ENCODE measurements at regions not wholly inside any gene's neighbourhood (a gene's known extent, or its start where the extent isn't known, plus 50 kb on each side); places are given as distances from the start of the nearest gene placed in this dataset.

DNA sequence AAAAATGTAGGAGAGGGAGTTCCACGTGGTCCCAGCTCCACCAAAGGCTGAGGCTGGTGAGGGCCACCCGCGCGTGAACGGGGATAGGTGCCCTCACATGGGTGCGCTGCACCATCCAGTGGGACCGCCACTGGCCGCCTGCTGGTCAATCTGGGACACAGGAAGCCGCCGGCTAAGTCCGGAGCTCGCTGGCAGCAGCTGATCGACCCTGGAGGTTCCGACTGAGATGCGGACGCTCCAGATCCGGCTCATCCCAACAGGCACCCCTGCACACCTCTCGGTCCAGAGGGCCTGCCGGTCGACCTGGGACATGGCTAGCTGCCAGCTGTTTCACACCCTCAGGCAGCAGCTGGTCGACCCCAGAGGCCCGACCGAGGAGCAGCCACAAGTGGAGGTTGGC lies 116.5 kb upstream of the ANKRD30BL start:
- no peak overlapping the region for H3K4me3 ChIP-seq (ENCODE audit: insufficient read depth in 1 of 2, low read depth in 1 of 2, low read length in 2 of 2)
- DNase-seq, result no peak
- no peak overlapping the region for H3K4ac ChIP-seq (ENCODE audit: low read depth in 1 of 2, low read length in 2 of 2)
- H2BK5ac ChIP-seq (ENCODE audit: low read depth, low read length, poor library complexity, severe bottlenecking), result no peak overlapping the region
- H3K79me1 ChIP-seq (replicated peaks; ENCODE audit: low read length, poor library complexity, severe bottlenecking), result no peaks in the 10 kb centered on the region
- no peak overlapping the region for H3K23ac ChIP-seq (ENCODE audit: low read length in 2 of 2)
- no peaks in the 10 kb centered on the region for H3K36me3 ChIP-seq (ENCODE audit: control insufficient read depth in 1 of 2, insufficient read depth in 2 of 2, low read depth in 1 of 2, low read length in 2 of 2)
- H3K9me3 ChIP-seq (ENCODE audit: control insufficient read depth, low read length), result peaks cover 2% of the 10 kb centered on the region
- no peak overlapping the region for H3K9ac ChIP-seq (ENCODE audit: low read length)
- H3K18ac ChIP-seq (ENCODE audit: low read depth in 1 of 2, low read length in 2 of 2), result no peak overlapping the region
- H3K4me1 ChIP-seq (ENCODE audit: control insufficient read depth, insufficient read depth, low read depth, low read length), result no peaks in the 10 kb centered on the region
- no peak overlapping the region for H3K27ac ChIP-seq (ENCODE audit: low read length, poor library complexity, severe bottlenecking)
- H3K27me3 ChIP-seq (ENCODE audit: control insufficient read depth in 1 of 2, insufficient read depth in 1 of 2, low read length in 2 of 2), result no peaks in the 10 kb centered on the region
- no peak overlapping the region for H4K8ac ChIP-seq (ENCODE audit: low read length)
- no peak overlapping the region for H2BK120ac ChIP-seq (ENCODE audit: low read depth, low read length)
- no peak overlapping the region for H2AFZ ChIP-seq (ENCODE audit: low read depth, low read length)
- no peak overlapping the region for H3K14ac ChIP-seq (ENCODE audit: low read length in 2 of 2)
- no peak overlapping the region for H3K4me2 ChIP-seq (ENCODE audit: low read length, poor library complexity, severe bottlenecking)
- WGBS, result 85% methylated on average over 23 of the region's 23 CpGs
- no peak overlapping the region for H2BK15ac ChIP-seq (ENCODE audit: low read depth, poor library complexity, severe bottlenecking)
- H4K91ac ChIP-seq (ENCODE audit: low read length), result no peak overlapping the region
- no peak overlapping the region for H2AK5ac ChIP-seq (ENCODE audit: low read length, severe bottlenecking)
- no peak overlapping the region for H2BK12ac ChIP-seq (ENCODE audit: low read length in 2 of 2)

DNA sequence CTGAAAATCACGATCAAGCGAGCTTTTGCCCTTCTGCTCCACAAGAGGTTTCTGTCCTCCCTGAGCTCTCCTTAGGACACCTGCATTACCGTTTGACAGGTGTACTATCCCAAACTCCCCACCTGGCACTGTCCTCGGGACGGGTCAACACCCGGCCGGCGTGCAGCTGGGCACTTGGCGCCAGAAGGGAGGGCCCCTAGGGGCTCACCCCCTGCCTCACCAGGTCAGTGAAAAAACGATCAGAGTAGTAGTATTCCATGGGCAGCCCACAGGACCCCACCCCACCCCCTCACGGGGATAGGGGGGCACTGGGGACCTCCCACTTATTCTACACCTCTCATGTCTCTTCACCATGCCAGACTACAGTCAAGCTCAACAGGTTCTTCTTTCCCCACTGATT lies 117.6 kb upstream of the ANKRD30BL start:
- Histone ChIP-seq H3K79me1 (replicated peaks; ENCODE audit: low read length, poor library complexity, severe bottlenecking) (no peaks in the 10 kb centered on the region), H3K4me1 (ENCODE audit: control insufficient read depth, insufficient read depth, low read depth, low read length) (no peaks in the 10 kb centered on the region), H3K23ac (ENCODE audit: low read length in 2 of 2) (no peak overlapping the region), H3K36me3 (ENCODE audit: control insufficient read depth in 1 of 2, insufficient read depth in 2 of 2, low read depth in 1 of 2, low read length in 2 of 2) (no peaks in the 10 kb centered on the region), H4K91ac (ENCODE audit: low read length) (no peak overlapping the region), H3K18ac (ENCODE audit: low read depth in 1 of 2, low read length in 2 of 2) (no peak overlapping the region), H3K4me3 (ENCODE audit: insufficient read depth in 1 of 2, low read depth in 1 of 2, low read length in 2 of 2) (no peak overlapping the region), H2BK12ac (ENCODE audit: low read length in 2 of 2) (no peak overlapping the region), H3K4ac (ENCODE audit: low read depth in 1 of 2, low read length in 2 of 2) (no peak overlapping the region), H2BK15ac (ENCODE audit: low read depth, poor library complexity, severe bottlenecking) (no peak overlapping the region), H2BK120ac (ENCODE audit: low read depth, low read length) (no peak overlapping the region), H3K4me2 (ENCODE audit: low read length, poor library complexity, severe bottlenecking) (no peak overlapping the region), H3K27ac (ENCODE audit: low read length, poor library complexity, severe bottlenecking) (no peak overlapping the region), H4K8ac (ENCODE audit: low read length) (no peak overlapping the region), H3K9me3 (ENCODE audit: control insufficient read depth, low read length) (peaks cover 2% of the 10 kb centered on the region), H2AFZ (ENCODE audit: low read depth, low read length) (no peak overlapping the region), H3K27me3 (ENCODE audit: control insufficient read depth in 1 of 2, insufficient read depth in 1 of 2, low read length in 2 of 2) (no peaks in the 10 kb centered on the region), H2BK5ac (ENCODE audit: low read depth, low read length, poor library complexity, severe bottlenecking) (no peak overlapping the region), H2AK5ac (ENCODE audit: low read length, severe bottlenecking) (no peak overlapping the region), H3K9ac (ENCODE audit: low read length) (no peak overlapping the region), H3K14ac (ENCODE audit: low read length in 2 of 2) (no peak overlapping the region)
- WGBS, result 87% methylated on average over 11 of the region's 11 CpGs
- no peak for DNase-seq

GRCh38 chr2:132279930-132280615 lies 118.3 kb upstream of the ANKRD30BL start:
- H2AFZ ChIP-seq (ENCODE audit: low read depth, low read length), result no peak overlapping the region
- H3K9ac ChIP-seq (ENCODE audit: low read length), result no peak overlapping the region
- H3K4ac ChIP-seq (ENCODE audit: low read depth in 1 of 2, low read length in 2 of 2), result no peak overlapping the region
- H3K27ac ChIP-seq (ENCODE audit: low read length, poor library complexity, severe bottlenecking), result no peak overlapping the region
- no peak for DNase-seq
- H2AK5ac ChIP-seq (ENCODE audit: low read length, severe bottlenecking), result no peak overlapping the region
- no peaks in the 10 kb centered on the region for H3K36me3 ChIP-seq (ENCODE audit: control insufficient read depth in 1 of 2, insufficient read depth in 2 of 2, low read depth in 1 of 2, low read length in 2 of 2)
- no peak overlapping the region for H2BK120ac ChIP-seq (ENCODE audit: low read depth, low read length)
- no peak overlapping the region for H2BK15ac ChIP-seq (ENCODE audit: low read depth, poor library complexity, severe bottlenecking)
- no peak overlapping the region for H2BK12ac ChIP-seq (ENCODE audit: low read length in 2 of 2)
- no peak overlapping the region for H3K4me3 ChIP-seq (ENCODE audit: insufficient read depth in 1 of 2, low read depth in 1 of 2, low read length in 2 of 2)
- H2BK5ac ChIP-seq (ENCODE audit: low read depth, low read length, poor library complexity, severe bottlenecking), result no peak overlapping the region
- H4K8ac ChIP-seq (ENCODE audit: low read length), result no peak overlapping the region
- H3K79me1 ChIP-seq (replicated peaks; ENCODE audit: low read length, poor library complexity, severe bottlenecking), result no peaks in the 10 kb centered on the region
- H3K4me1 ChIP-seq (ENCODE audit: control insufficient read depth, insufficient read depth, low read depth, low read length), result no peaks in the 10 kb centered on the region
- no peak overlapping the region for H3K14ac ChIP-seq (ENCODE audit: low read length in 2 of 2)
- H3K18ac ChIP-seq (ENCODE audit: low read depth in 1 of 2, low read length in 2 of 2), result no peak overlapping the region
- 88% methylated on average over 25 of the region's 31 CpGs for WGBS
- H4K91ac ChIP-seq (ENCODE audit: low read length), result peak overlapping the region; percentile 50
- H3K27me3 ChIP-seq (ENCODE audit: control insufficient read depth in 1 of 2, insufficient read depth in 1 of 2, low read length in 2 of 2), result no peaks in the 10 kb centered on the region
- no peak overlapping the region for H3K4me2 ChIP-seq (ENCODE audit: low read length, poor library complexity, severe bottlenecking)
- no peak overlapping the region for H3K23ac ChIP-seq (ENCODE audit: low read length in 2 of 2)
- peaks cover 2% of the 10 kb centered on the region for H3K9me3 ChIP-seq (ENCODE audit: control insufficient read depth, low read length)

DNA sequence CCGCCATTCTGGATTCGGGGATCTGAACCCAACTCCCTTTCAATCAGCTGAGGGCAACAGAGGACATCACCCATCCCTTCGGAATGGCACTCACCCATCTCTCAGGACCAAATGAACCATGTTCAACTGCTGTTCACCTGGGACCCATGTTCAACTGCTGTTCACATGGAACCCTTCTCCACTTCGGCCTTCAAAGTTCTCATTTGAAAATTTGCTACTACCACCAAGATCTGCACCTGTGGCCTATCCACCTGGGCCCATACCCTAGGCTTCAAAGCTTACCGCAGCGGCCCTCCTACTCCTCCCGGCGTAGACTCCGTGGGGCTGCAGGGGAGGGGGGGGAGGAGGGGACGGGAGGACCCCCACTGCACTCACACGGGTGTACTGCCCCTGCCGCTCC lies 119.2 kb upstream of the ANKRD30BL start:
- H3K9ac ChIP-seq (ENCODE audit: low read length), result no peak overlapping the region
- no peak overlapping the region for H2BK12ac ChIP-seq (ENCODE audit: low read length in 2 of 2)
- H2BK15ac ChIP-seq (ENCODE audit: low read depth, poor library complexity, severe bottlenecking), result no peak overlapping the region
- no peak for DNase-seq
- no peak overlapping the region for H3K14ac ChIP-seq (ENCODE audit: low read length in 2 of 2)
- no peak overlapping the region for H3K27ac ChIP-seq (ENCODE audit: low read length, poor library complexity, severe bottlenecking)
- H2BK120ac ChIP-seq (ENCODE audit: low read depth, low read length), result no peak overlapping the region
- no peaks in the 10 kb centered on the region for H3K79me1 ChIP-seq (replicated peaks; ENCODE audit: low read length, poor library complexity, severe bottlenecking)
- H3K4ac ChIP-seq (ENCODE audit: low read depth in 1 of 2, low read length in 2 of 2), result no peak overlapping the region
- H3K18ac ChIP-seq (ENCODE audit: low read depth in 1 of 2, low read length in 2 of 2), result no peak overlapping the region
- no peak overlapping the region for H4K8ac ChIP-seq (ENCODE audit: low read length)
- peaks cover 2% of the 10 kb centered on the region for H3K9me3 ChIP-seq (ENCODE audit: control insufficient read depth, low read length)
- H3K36me3 ChIP-seq (ENCODE audit: control insufficient read depth in 1 of 2, insufficient read depth in 2 of 2, low read depth in 1 of 2, low read length in 2 of 2), result no peaks in the 10 kb centered on the region
- no peak overlapping the region for H3K4me2 ChIP-seq (ENCODE audit: low read length, poor library complexity, severe bottlenecking)
- H3K4me1 ChIP-seq (ENCODE audit: control insufficient read depth, insufficient read depth, low read depth, low read length), result no peaks in the 10 kb centered on the region
- H2BK5ac ChIP-seq (ENCODE audit: low read depth, low read length, poor library complexity, severe bottlenecking), result no peak overlapping the region
- 89% methylated on average over 11 of the region's 12 CpGs for WGBS
- H3K4me3 ChIP-seq (ENCODE audit: insufficient read depth in 1 of 2, low read depth in 1 of 2, low read length in 2 of 2), result no peak overlapping the region
- H3K27me3 ChIP-seq (ENCODE audit: control insufficient read depth in 1 of 2, insufficient read depth in 1 of 2, low read length in 2 of 2), result no peaks in the 10 kb centered on the region
- no peak overlapping the region for H2AFZ ChIP-seq (ENCODE audit: low read depth, low read length)
- H4K91ac ChIP-seq (ENCODE audit: low read length), result no peak overlapping the region
- no peak overlapping the region for H2AK5ac ChIP-seq (ENCODE audit: low read length, severe bottlenecking)
- H3K23ac ChIP-seq (ENCODE audit: low read length in 2 of 2), result no peak overlapping the region
